B cell (primary cell): ENCODE measurements at regions not wholly inside any gene's neighbourhood (a gene's known extent, or its start where the extent isn't known, plus 50 kb on each side); places are given as distances from the start of the nearest gene placed in this dataset.

Experiments used
- CTCF ChIP-seq: fragments of 200-600 bp; IDR thresholded peaks from one replicate; pipeline ENCODE4 v1.8.0; 2022; ENCODE audit warnings: antibody characterized with exemption, mild to moderate bottlenecking
- EZH2 ChIP-seq: IDR thresholded peaks from 2 replicates; pipeline ENCODE4 v1.6.1; 2012; ENCODE audit warnings: borderline replicate concordance, low read depth, mild to moderate bottlenecking, moderate library complexity, low read length; ENCODE audit not compliant: insufficient read depth, poor library complexity, severe bottlenecking

GRCh38 chr18:77517901-77518300, 268.3 kb downstream of the GALR1 start:
- TF ChIP-seq CTCF (no peak), EZH2 (no peak)
